Stimulated activated CD4-positive, alpha-beta T cell treated with anti-CD3 and anti-CD28 coated beads, Interleukin-4, amount 100 ng/mL, for 24 hours (primary cell): ENCODE measurements at regions not wholly inside any gene's neighbourhood (a gene's known extent, or its start where the extent isn't known, plus 50 kb on each side); places are given as distances from the start of the nearest gene placed in this dataset.

Experiments used
- DNase-seq: peaks from one replicate; pipeline ENCODE4 v3.0.0-alpha.2; 2020

DNA sequence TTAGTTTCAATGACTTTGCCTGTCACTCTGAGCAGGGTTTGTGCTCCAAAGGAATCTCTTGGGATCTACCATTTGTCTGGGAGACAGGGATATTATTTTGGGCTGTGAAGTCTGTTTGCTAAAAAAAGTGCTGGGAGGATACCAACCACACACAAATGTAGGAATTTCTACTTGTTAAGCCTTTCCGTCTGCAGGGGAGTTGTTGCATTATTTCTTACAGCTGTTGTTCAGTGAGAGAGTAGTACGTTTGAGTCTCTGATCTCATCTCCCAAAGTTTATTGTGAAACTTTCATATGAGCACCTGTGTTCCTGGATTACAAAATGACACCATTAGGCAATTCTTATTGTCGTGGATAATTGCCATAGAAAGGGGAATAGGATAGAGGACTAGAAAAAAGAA, 78.3 kb upstream of the SEMA6A start:
- DNase-seq: no peak

DNA sequence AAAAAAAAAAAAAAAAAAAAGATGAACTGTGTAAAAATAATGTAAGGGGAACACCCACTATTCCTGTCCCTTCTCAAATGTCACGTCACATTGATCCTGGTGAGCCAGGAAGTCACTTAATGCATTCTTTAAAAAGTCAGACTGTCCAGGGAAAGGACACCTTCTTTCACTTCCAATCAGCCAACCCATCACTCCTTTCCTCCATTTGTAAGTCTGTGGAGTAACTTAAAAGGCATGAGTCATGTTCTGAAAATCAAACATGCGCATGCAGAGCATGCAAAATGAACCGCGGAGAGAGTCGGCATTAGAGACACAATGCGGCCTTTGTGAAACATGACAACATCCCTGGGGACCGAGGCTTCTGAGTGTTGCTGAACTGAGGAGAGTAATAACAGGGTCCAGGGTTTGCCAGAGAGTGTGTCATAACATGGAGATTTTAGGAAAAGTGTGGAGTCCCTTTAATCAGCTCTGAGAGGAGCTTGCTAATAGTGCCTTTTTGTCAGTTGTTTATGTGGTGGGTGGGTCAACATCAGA, 77.6 kb upstream of the SEMA6A start:
- DNase-seq: no peak

DNA sequence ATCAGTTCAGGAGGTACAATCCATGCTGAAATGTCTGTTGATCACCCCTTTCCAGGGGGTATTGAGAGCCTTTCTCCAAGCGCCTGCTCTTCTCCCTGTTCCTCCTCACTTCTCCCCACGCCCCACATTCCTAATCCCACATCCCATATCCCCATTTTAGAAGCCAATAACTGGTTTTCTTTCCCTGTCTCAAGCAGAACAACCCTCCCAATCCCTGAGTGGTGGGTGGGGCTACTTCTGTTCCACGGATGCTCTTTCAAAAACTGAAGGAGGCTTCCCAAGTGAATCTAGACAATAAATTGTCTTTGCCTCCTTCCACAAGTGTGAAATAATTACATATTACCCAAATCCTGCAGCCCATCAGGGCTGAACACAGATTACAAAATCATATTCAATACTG, 77.0 kb upstream of the SEMA6A start:
- DNase-seq: no peak

DNA sequence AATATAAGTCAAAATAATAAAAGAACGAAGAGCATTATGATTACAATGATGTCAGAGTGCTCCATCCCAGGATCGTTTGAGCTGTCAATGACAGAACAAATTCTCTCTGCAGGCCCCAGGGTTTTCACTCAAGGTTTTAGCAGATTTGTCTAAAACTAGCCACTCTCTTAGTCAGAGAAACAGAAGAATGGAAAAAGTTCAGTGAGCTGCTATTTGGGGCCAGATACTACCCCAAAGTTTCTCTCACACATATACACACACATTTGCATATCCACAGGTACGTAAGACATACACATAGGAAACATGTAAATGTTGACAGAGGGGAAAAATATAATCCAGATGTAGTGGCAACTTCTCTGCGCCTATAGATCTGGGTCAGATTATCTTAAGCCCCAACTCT, 76.3 kb upstream of the SEMA6A start:
- no peak for DNase-seq

DNA sequence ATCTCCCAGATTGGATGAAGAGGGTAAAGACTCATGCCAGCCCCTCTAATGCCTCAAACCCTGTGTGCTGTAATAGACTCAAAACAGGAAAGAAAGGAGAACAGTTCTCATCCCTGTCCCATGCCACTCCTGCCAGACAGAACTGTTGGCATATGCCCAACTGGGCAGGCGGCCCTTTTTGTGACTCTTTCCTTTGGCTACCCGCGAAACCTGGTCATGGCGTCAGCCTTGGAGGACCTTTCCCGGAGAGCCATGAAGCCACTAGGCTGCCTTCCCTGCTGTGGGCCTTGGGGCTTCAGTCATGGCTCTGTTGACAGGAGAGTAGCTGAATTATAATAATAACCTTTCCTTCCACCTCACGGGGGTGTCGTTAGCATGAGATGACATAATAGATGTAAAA, 75.9 kb upstream of the SEMA6A start:
- no peak for DNase-seq

DNA sequence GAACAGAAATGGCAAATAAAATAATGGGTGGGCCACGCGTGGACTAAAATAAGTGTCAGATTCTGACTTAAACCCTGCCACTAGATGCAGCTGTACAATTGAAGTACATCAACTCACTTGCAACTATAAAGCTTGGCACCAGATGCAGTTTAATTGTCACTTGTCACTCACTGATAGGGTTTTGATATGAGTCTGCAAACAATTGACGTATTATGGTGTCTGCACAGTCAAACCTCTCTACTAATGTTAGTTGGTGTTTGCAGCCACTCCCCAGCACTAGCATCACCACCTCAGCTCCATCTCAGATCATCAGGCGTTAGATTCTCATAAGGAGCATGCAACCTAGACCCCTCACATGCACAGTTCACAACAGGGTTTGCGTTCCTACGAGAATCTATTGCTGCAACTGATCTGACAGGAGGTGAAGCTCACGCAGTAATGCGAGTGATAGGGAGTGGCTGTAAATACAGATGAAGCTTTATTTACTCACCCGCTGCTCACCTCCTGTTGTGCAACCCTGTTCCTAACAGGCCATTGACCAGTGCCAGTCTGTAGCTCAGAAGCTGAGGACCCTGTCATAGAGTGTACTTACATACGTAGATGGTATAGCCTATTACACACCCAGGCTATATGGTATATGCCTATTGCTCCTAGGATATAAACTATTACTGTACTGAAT, 72.1 kb upstream of the SEMA6A start:
- DNase-seq: no peak

DNA sequence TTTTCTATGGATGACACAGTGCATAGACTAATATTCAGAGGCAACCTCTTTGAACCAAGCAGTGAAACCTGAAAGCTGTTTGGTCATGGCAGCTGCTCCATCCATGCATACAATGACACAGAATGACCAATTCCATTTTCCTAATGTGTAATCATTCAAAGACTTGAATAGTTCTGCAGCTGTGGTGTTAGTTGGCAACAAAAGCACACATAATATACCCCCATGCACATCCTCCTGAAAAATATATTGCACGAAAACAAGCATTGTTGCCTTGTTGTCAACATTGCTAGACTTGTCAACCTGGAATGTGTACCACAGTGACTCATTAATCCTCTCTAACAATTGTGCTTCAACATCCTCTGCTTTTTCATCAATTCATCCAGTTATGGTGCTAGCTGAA, 71.0 kb upstream of the SEMA6A start:
- no peak for DNase-seq

DNA sequence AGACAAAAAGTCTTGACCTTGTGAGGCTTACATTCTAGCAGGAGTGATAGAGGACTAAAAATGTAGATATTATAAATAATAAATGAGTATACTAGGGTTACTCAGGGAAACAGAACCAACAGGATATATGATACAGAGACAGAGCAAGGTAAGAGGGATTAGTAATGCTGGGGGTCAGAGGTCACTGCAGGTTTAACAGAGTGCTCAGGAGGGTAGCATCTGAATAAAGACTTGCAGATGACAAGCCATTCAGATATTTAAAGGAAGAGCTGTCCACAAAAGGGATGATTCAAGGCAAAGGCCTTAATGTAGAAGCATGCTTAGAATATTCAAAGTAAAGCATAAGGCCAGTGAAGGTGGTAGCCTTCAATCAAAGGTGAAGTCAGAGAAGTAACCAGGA, 65.6 kb upstream of the SEMA6A start:
- DNase-seq: no peak

DNA sequence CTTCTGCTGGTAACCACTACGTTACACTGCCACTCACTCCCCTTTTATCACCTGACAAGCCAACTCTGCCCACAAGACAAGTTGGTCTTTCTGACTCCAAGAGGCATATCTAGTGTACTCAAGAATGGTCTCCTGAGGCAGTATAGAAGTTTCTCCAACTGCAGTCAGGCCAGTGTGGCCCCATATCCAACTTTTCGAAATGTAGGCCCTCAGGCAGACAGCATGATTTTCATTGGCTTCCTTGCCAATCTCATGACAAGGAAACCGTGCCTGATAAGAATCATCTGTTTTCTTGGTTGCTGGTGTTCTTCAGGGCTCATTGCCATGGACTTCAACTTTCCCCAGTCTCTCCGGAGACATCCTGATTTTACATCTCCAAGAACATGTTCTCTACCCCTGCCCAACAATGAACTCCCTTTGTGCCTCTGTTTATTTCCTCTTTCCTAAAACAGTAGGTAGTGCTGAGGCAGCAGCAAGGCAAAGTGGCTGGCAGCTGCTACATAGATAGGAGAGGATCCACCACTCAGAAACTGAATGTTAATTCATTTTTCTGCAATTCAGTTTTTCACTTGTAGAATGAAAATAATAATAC, 62.6 kb upstream of the SEMA6A start:
- no peak for DNase-seq

DNA sequence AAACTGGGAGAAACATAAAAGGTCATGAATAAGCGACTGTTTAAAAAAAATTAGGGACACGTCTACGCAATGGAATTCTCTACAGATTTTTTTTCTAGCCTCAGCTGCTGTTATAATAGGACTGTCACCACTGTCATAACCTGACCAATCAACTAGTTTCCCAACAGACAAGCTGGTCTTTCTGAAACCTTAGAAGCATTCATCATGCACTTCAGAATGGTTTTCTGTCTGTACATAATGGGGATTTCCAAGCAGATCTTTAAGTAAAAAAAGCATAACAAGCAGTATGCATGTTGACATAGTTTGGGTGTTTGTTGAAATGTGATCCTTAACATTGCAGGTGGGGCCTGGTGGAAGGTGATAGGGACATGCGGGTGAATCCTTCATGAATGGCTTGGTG, 58.3 kb upstream of the SEMA6A start:
- no peak for DNase-seq

DNA sequence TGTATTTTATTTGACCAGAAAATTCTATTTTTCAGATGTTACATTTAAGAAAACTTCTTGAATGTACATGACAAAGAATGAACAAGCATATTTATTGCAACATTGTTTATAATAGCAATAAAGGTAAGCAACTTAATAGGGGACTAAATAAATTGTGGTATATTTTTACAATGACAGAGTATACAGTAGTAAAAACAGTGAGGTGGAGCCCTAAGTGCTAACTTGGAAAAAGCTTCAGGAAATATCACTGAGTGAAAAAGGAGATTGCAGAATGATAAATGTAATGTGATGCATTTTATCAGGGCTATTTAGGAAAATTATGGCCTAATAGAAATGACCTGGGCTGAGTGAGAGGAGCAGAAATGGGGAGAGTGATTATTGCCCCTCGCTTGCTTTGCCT, 56.5 kb upstream of the SEMA6A start:
- DNase-seq: no peak

DNA sequence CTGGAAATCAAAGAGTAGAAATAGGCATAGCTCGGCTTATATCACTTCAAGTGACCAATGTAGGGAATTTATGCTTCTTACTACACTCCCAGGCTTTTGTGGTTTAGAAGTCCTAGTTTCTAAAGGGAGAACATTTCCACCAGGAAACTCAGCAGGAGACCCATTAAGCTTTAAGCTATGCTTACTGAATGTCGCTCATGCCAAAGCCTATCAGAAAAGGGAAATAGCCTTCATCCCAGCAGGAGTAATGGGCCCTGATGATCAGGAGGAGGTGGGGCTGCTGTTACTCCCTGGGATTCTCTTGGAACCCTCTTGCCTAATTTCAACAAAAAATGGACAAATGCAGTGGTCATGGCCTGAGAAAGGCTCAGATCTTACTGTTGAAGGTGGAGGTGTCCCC, 54.5 kb upstream of the SEMA6A start:
- no peak for DNase-seq

DNA sequence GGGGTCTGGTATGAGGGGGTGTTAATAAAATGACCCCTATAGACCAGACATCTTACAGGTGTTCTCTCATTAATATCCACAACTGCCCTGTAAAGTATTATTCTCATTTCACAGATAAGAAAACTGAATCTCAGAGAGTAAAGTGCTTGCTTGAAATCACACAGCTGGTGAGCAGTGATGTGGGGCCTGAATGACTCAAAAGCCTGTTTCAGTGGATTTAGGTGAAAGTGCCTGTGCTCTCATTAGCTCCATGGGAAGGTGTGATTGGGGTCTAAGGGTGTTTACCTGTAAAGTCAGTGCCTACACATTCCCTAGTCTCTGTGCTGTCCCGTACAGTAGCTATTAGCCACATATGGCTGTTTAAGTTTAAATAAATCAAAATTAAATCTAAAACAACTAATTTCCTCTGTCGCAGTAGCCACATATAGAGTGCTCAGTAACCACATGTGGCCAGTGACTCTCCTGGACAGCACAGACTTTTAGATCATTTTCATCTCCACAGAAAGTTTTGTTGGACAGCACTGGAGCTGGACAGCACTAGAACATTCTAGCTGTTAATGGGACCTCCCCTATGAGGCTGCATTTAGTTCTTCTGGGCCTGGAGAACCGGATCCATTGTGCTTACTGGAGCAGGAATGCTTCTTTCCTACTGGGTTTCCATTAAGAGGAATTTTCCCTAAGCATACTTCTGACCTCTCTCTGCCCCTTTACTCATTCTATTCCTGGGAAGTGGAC, 52.5 kb upstream of the SEMA6A start:
- no peak for DNase-seq

DNA sequence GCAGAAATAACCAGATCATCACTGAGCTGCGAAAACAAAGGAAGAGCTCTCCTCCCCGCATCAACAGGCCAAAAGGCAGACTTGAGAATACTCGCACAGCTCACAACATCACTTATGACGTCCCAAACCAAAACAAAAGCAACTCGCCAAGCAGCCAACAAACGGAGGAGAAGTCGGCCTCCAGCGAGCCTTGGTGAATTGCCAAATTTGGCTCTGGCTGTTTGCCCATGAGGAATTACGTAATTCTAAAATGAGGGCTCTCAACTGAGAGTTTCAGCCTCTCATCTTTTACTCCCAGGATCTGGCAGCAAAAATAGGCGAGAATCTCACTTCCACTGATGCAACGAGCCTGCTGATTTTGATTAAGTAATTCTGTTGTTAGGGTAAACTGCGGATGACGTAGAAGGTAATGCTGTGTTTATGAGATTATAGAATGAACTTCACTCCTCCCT, 51.7 kb upstream of the SEMA6A start:
- no peak for DNase-seq
